CD8-positive, alpha-beta memory T cell (primary cell): ENCODE measurements at regions not wholly inside any gene's neighbourhood (a gene's known extent, or its start where the extent isn't known, plus 50 kb on each side); places are given as distances from the start of the nearest gene placed in this dataset.

Experiments used
- CTCF ChIA-PET: fragments of 350-600 bp; sonication (Branson Sonifier 250); formaldehyde crosslinking; loops from one replicate; lab custom pipeline; 2021; ENCODE audit warnings: antibody characterized with exemption; lab: Charles Lee
- POLR2A ChIA-PET: fragments of 350-600 bp; sonication (Branson Sonifier 250); formaldehyde crosslinking; loops from one replicate; lab custom pipeline; 2021; ENCODE audit warnings: antibody characterized with exemption; lab: Charles Lee
- DNase-seq, 5 donors: peaks; one replicate each; pipeline versions ENCODE4 v3.0.0 to v3.0.0-alpha.2; 2020 to 2022; ENCODE audit warnings: mixed read lengths in 1 of 5
- H3K27ac ChIP-seq: one replicate; pipeline ENCODE4 v1.7.0; 2013; ENCODE audit warnings: low read depth, mild to moderate bottlenecking, low read length, moderate library complexity
- H3K27me3 ChIP-seq: 2 replicates; pipeline ENCODE4 v1.7.0; 2013; ENCODE audit warnings: low read length, mild to moderate bottlenecking; ENCODE audit not compliant: insufficient read depth, poor library complexity, severe bottlenecking
- H3K36me3 ChIP-seq: 2 replicates; pipeline ENCODE4 v1.7.0; 2013; ENCODE audit warnings: mild to moderate bottlenecking, low read length, moderate library complexity; ENCODE audit not compliant: insufficient read depth
- H3K4me1 ChIP-seq: 2 replicates; pipeline ENCODE4 v1.7.0; 2013; ENCODE audit warnings: mild to moderate bottlenecking, low read length, moderate library complexity; ENCODE audit not compliant: insufficient read depth
- H3K4me3 ChIP-seq: 2 replicates; pipeline ENCODE4 v1.7.0; 2013; ENCODE audit warnings: mild to moderate bottlenecking, low read length
- H3K9me3 ChIP-seq: 2 replicates; pipeline ENCODE4 v1.7.0; 2013; ENCODE audit warnings: mild to moderate bottlenecking, low read length
- H3K27ac Mint-ChIP-seq, 8 donors: one replicate each; pipeline ENCODE4 v1.8.0; 2020 to 2021; ENCODE audit warnings: mixed read lengths in 8 of 8, mild to moderate bottlenecking in 6 of 8, inconsistent platforms in 3 of 8, moderate library complexity in 3 of 8
- H3K27me3 Mint-ChIP-seq, 2 donors: one replicate each; pipeline ENCODE4 v1.8.0; 2020 to 2021; ENCODE audit warnings: mixed read lengths in 2 of 2, mild to moderate bottlenecking in 1 of 2, moderate library complexity in 1 of 2
- H3K36me3 Mint-ChIP-seq, 3 donors: one replicate each; pipeline ENCODE4 v1.8.0; 2020 to 2021; ENCODE audit warnings: mixed read lengths in 3 of 3, inconsistent platforms in 1 of 3, mild to moderate bottlenecking in 1 of 3
- H3K4me1 Mint-ChIP-seq, 3 donors: one replicate each; pipeline ENCODE4 v1.8.0; 2020 to 2021; ENCODE audit warnings: mixed read lengths in 3 of 3, inconsistent platforms in 1 of 3, mild to moderate bottlenecking in 1 of 3
- H3K4me3 Mint-ChIP-seq, 7 donors: one replicate each; pipeline ENCODE4 v1.8.0; 2020 to 2021; ENCODE audit warnings: mixed read lengths in 7 of 7, mild to moderate bottlenecking in 6 of 7, moderate library complexity in 4 of 7, inconsistent platforms in 2 of 7
- H3K9me3 Mint-ChIP-seq, 5 donors: one replicate each; pipeline ENCODE4 v1.8.0; 2020 to 2022; ENCODE audit warnings: mixed read lengths in 5 of 5, mild to moderate bottlenecking in 3 of 5, moderate library complexity in 2 of 5, inconsistent platforms in 1 of 5

DNA sequence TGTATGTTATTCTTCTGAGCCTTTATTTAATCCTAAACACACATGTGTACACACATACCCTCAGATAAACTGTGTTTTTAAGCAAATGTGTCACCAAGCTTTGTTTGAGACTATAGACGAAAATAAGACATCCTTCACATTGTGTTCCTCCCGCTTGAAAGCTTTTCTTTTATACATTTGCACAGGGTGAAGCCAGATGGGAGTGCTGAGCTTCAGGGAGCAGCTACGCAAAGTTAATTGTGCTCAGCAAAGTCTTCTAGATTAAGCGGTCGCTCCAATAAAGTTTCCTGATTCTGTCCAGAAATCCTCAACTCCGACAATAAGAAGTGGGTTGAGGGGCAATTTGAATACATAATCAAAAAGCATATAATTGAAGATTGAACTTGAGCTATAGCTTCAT is 117.2 kb upstream of the ARGLU1 start:
- H3K27ac Mint-ChIP-seq, result no peak overlapping the region
- Histone ChIP-seq H3K4me3 (no peak overlapping the region), H3K27ac (no peak overlapping the region), H3K27me3 (no peaks in the 10 kb centered on the region), H3K36me3 (no peaks in the 10 kb centered on the region), H3K9me3 (no peaks in the 10 kb centered on the region), H3K4me1 (no peaks in the 10 kb centered on the region)
- no peaks in the 10 kb centered on the region for H3K4me1 Mint-ChIP-seq
- no peak for DNase-seq
- POLR2A ChIA-PET, result no interaction called here
- no peaks in the 10 kb centered on the region for H3K36me3 Mint-ChIP-seq
- peaks cover 0 to 6% of the 10 kb centered on the region in 2 donors for H3K27me3 Mint-ChIP-seq
- CTCF ChIA-PET, result no interaction called here
- H3K9me3 Mint-ChIP-seq, result peaks cover 0 to 3% (median 0%) of the 10 kb centered on the region in 5 donors
- no peak overlapping the region for H3K4me3 Mint-ChIP-seq

- H3K27me3 ChIP-seq, result no peaks in the 10 kb centered on the region
- no peak overlapping the region for H3K27ac ChIP-seq
- Mint-ChIP-seq H3K27ac (no peak overlapping the region), H3K27me3 (peaks cover 0 to 6% of the 10 kb centered on the region in 2 donors), H3K36me3 (no peaks in the 10 kb centered on the region), H3K9me3 (peaks cover 0 to 3% (median 0%) of the 10 kb centered on the region in 5 donors), H3K4me3 (no peak overlapping the region), H3K4me1 (no peaks in the 10 kb centered on the region)
- H3K36me3 ChIP-seq, result no peaks in the 10 kb centered on the region
- ChIA-PET CTCF (no interaction called here), POLR2A (no interaction called here)
- no peak for DNase-seq
- no peaks in the 10 kb centered on the region for H3K9me3 ChIP-seq
- no peaks in the 10 kb centered on the region for H3K4me1 ChIP-seq
- no peak overlapping the region for H3K4me3 ChIP-seq
Observed at GRCh38 chr13:106683918-106684317, 116.0 kb upstream of the ARGLU1 start.

DNA sequence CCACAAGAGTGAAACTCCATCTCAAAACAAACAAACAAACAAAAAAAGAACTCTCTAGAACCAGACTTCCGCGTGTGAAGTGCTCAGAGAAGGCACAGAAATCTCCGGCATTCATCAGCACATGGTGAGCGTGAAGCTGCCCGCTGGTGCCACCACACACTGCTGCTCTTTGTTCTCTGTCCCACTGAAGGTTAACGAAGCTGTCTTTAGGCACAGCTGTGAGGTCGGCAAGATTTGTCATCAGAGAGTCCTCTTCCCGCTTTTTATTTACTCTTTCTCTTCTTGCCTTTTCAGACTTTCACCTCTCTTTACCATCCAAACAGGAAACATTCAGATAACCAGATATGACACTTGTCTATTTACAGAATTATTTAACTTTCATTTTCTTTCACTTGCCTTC is 115.2 kb upstream of the ARGLU1 start:
- POLR2A ChIA-PET, result no interaction called here
- peak overlapping the region in 1 of 7 donors; percentile 41 for H3K4me3 Mint-ChIP-seq

GRCh38 chr13:106681997-106682396 is 114.1 kb upstream of the ARGLU1 start:
- H3K27me3 ChIP-seq, result no peaks in the 10 kb centered on the region
- H3K9me3 ChIP-seq, result no peaks in the 10 kb centered on the region
- H3K4me1 Mint-ChIP-seq, result no peaks in the 10 kb centered on the region
- no peak for DNase-seq
- no peak overlapping the region for H3K4me3 Mint-ChIP-seq
- no peaks in the 10 kb centered on the region for H3K36me3 Mint-ChIP-seq
- no peak overlapping the region for H3K27ac Mint-ChIP-seq
- H3K4me3 ChIP-seq, result no peak overlapping the region
- ChIA-PET POLR2A (no interaction called here), CTCF (interaction anchor here (1.1 kb wide), 1 partner anchor 9 kb away, joined by 3 read pairs; no protein-coding TSS in a partner anchor)
- H3K27ac ChIP-seq, result no peak overlapping the region
- H3K9me3 Mint-ChIP-seq, result peaks cover 0 to 3% (median 0%) of the 10 kb centered on the region in 5 donors
- peaks cover 4 to 6% of the 10 kb centered on the region in 2 donors for H3K27me3 Mint-ChIP-seq
- H3K4me1 ChIP-seq, result no peaks in the 10 kb centered on the region
- H3K36me3 ChIP-seq, result no peaks in the 10 kb centered on the region

More for the DNA sequence above, 115.2 kb upstream of the ARGLU1 start:
- Mint-ChIP-seq H3K27ac (no peak overlapping the region), H3K4me1 (no peaks in the 10 kb centered on the region), H3K27me3 (peaks cover 0 to 6% of the 10 kb centered on the region in 2 donors), H3K9me3 (peaks cover 0 to 3% (median 0%) of the 10 kb centered on the region in 5 donors), H3K36me3 (no peaks in the 10 kb centered on the region)
- H3K9me3 ChIP-seq, result no peaks in the 10 kb centered on the region
- no peaks in the 10 kb centered on the region for H3K36me3 ChIP-seq
- H3K4me3 ChIP-seq, result no peak overlapping the region
- no peak for DNase-seq
- no peak overlapping the region for H3K27ac ChIP-seq
- no peaks in the 10 kb centered on the region for H3K27me3 ChIP-seq
- CTCF ChIA-PET, result no interaction called here
- no peaks in the 10 kb centered on the region for H3K4me1 ChIP-seq

- Histone ChIP-seq H3K27ac (no peak overlapping the region), H3K27me3 (no peaks in the 10 kb centered on the region), H3K4me1 (no peaks in the 10 kb centered on the region), H3K4me3 (no peak overlapping the region), H3K9me3 (no peaks in the 10 kb centered on the region), H3K36me3 (no peaks in the 10 kb centered on the region)
- peaks cover 0 to 3% (median 0%) of the 10 kb centered on the region in 5 donors for H3K9me3 Mint-ChIP-seq
- H3K27ac Mint-ChIP-seq, result no peak overlapping the region
- H3K27me3 Mint-ChIP-seq, result peaks cover 4 to 6% of the 10 kb centered on the region in 2 donors
- CTCF ChIA-PET, result interaction anchor here (1.1 kb wide), 1 partner anchor 10 kb away, joined by 3 read pairs; no protein-coding TSS in a partner anchor
- H3K4me1 Mint-ChIP-seq, result no peaks in the 10 kb centered on the region
- POLR2A ChIA-PET, result no interaction called here
- H3K4me3 Mint-ChIP-seq, result no peak overlapping the region
- DNase-seq, result no peak
- no peaks in the 10 kb centered on the region for H3K36me3 Mint-ChIP-seq
Observed at GRCh38 chr13:106681536-106681935, 113.6 kb upstream of the ARGLU1 start.

GRCh38 chr13:106680796-106681472 is 113.0 kb upstream of the ARGLU1 start:
- H3K9me3 Mint-ChIP-seq, result peaks cover 0 to under 1% (median 0%) of the 10 kb centered on the region in 5 donors
- CTCF ChIA-PET, result no interaction called here
- Histone ChIP-seq H3K4me3 (no peak overlapping the region), H3K4me1 (no peaks in the 10 kb centered on the region), H3K27me3 (no peaks in the 10 kb centered on the region), H3K9me3 (no peaks in the 10 kb centered on the region), H3K36me3 (no peaks in the 10 kb centered on the region), H3K27ac (no peak overlapping the region)
- no peaks in the 10 kb centered on the region for H3K36me3 Mint-ChIP-seq
- H3K4me3 Mint-ChIP-seq, result no peak overlapping the region
- H3K4me1 Mint-ChIP-seq, result no peaks in the 10 kb centered on the region
- POLR2A ChIA-PET, result no interaction called here
- H3K27ac Mint-ChIP-seq, result peak overlapping the region in 1 of 8 donors; percentile 21
- peaks cover 4 to 5% of the 10 kb centered on the region in 2 donors for H3K27me3 Mint-ChIP-seq
- no peak for DNase-seq

- H3K4me1 Mint-ChIP-seq, result no peaks in the 10 kb centered on the region
- no peaks in the 10 kb centered on the region for H3K36me3 Mint-ChIP-seq
- CTCF ChIA-PET, result no interaction called here
- POLR2A ChIA-PET, result no interaction called here
- H3K9me3 Mint-ChIP-seq, result no peaks in the 10 kb centered on the region
- no peak for DNase-seq
- no peak overlapping the region for H3K4me3 Mint-ChIP-seq
- H3K4me3 ChIP-seq, result no peak overlapping the region
- H3K27me3 Mint-ChIP-seq, result peaks cover 4 to 5% of the 10 kb centered on the region in 2 donors
- H3K9me3 ChIP-seq, result no peaks in the 10 kb centered on the region
- no peaks in the 10 kb centered on the region for H3K4me1 ChIP-seq
- no peaks in the 10 kb centered on the region for H3K27me3 ChIP-seq
- no peaks in the 10 kb centered on the region for H3K36me3 ChIP-seq
- no peak overlapping the region for H3K27ac Mint-ChIP-seq
- no peak overlapping the region for H3K27ac ChIP-seq
Observed at GRCh38 chr13:106678646-106679418, 110.9 kb upstream of the ARGLU1 start.

- no peaks in the 10 kb centered on the region for H3K4me1 Mint-ChIP-seq
- DNase-seq, result no peak
- CTCF ChIA-PET, result no interaction called here
- Histone ChIP-seq H3K27me3 (no peaks in the 10 kb centered on the region), H3K27ac (no peak overlapping the region), H3K36me3 (no peaks in the 10 kb centered on the region), H3K4me1 (no peaks in the 10 kb centered on the region), H3K9me3 (no peaks in the 10 kb centered on the region), H3K4me3 (no peak overlapping the region)
- no peaks in the 10 kb centered on the region for H3K36me3 Mint-ChIP-seq
- POLR2A ChIA-PET, result no interaction called here
- peaks cover 1 to 13% of the 10 kb centered on the region in 2 donors for H3K27me3 Mint-ChIP-seq
- no peak overlapping the region for H3K27ac Mint-ChIP-seq
- no peaks in the 10 kb centered on the region for H3K9me3 Mint-ChIP-seq
- H3K4me3 Mint-ChIP-seq, result no peak overlapping the region
Observed at GRCh38 chr13:106675311-106675710, 107.4 kb upstream of the ARGLU1 start.
